Suprapubic skin (tissue), 3 donors: ENCODE measurements at regions not wholly inside any gene's neighbourhood (a gene's known extent, or its start where the extent isn't known, plus 50 kb on each side); places are given as distances from the start of the nearest gene placed in this dataset.

Experiments used
- EP300 ChIP-seq: sonication (generic); formaldehyde crosslinking; IDR thresholded peaks from one replicate; pipeline ENCODE4 v1.6.1; 2017; ENCODE audit warnings: antibody characterized with exemption
- POLR2A ChIP-seq, 2 donors: fragments of 450-650 bp; IDR thresholded peaks; one replicate each; pipeline ENCODE4 v1.6.1; 2017; ENCODE audit warnings: antibody characterized with exemption in 2 of 2, mild to moderate bottlenecking in 2 of 2, moderate library complexity in 2 of 2
- TF ChIP-seq, protein P1 (sequence below), 2 donors: fragments of 200-600 bp in 1 of 2; fragments of 450-650 bp in 1 of 2; sonication (generic) in 1 of 2; IDR thresholded peaks; one replicate each; pipeline ENCODE4 v1.5.1; 2016 to 2019; ENCODE audit warnings: antibody characterized with exemption in 2 of 2, mild to moderate bottlenecking in 1 of 2, moderate library complexity in 1 of 2

DNA sequence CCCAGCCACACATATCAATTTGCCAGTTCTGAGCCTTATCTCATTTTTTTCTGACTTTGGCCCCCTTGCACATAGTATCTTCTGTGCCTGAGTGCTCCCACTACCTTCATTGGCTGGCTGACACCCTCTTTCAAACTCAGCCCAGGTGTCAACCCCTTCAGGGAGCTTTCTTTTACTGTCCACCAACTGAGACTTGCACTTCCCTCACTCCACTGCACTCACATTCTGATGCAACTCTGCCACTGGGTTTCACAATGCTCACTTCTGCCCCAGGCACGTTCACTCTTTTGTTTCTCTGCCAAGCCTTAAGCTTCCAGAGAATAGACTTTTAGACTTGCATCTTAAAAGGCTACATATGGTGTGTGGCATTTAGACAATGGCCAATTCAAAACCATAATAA is 101.5 kb upstream of the CBLB start:
- TF ChIP-seq, protein P1, sequence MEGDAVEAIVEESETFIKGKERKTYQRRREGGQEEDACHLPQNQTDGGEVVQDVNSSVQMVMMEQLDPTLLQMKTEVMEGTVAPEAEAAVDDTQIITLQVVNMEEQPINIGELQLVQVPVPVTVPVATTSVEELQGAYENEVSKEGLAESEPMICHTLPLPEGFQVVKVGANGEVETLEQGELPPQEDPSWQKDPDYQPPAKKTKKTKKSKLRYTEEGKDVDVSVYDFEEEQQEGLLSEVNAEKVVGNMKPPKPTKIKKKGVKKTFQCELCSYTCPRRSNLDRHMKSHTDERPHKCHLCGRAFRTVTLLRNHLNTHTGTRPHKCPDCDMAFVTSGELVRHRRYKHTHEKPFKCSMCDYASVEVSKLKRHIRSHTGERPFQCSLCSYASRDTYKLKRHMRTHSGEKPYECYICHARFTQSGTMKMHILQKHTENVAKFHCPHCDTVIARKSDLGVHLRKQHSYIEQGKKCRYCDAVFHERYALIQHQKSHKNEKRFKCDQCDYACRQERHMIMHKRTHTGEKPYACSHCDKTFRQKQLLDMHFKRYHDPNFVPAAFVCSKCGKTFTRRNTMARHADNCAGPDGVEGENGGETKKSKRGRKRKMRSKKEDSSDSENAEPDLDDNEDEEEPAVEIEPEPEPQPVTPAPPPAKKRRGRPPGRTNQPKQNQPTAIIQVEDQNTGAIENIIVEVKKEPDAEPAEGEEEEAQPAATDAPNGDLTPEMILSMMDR (IDR thresholded peaks at IDR 0.05), result no peak
- TF ChIP-seq POLR2A (IDR thresholded peaks at IDR 0.05) (no peak), EP300 (no peak)
